Stimulated activated memory B cell treated with anti-CD40 and anti-IgM and Interleukin-4, amounts not matched to agents 10 μg/mL and 1 μg/mL and 100 μg/mL, for 72 hours (primary cell): ENCODE measurements at regions not wholly inside any gene's neighbourhood (a gene's known extent, or its start where the extent isn't known, plus 50 kb on each side); places are given as distances from the start of the nearest gene placed in this dataset.
"Not testable (repeated sequence)": the region's sequence is repeated elsewhere in the genome, so short reads cannot be mapped to it uniquely, and the experiment has no call there.

Experiments
- ATAC-seq: fragments of 150-1000 bp; cut with Tn5 transposase; 2 replicates; pipeline ENCODE4 v1.10.0; 2021
- H3K27ac Mint-ChIP-seq: one replicate; pipeline ENCODE4 v1.8.0; 2022; ENCODE audit warnings: mild to moderate bottlenecking, mixed read lengths
- H3K27me3 Mint-ChIP-seq: one replicate; pipeline ENCODE4 v1.8.0; 2022; ENCODE audit warnings: mixed read lengths
- H3K36me3 Mint-ChIP-seq: one replicate; pipeline ENCODE4 v1.8.0; 2022; ENCODE audit warnings: mixed read lengths
- H3K4me1 Mint-ChIP-seq: one replicate; pipeline ENCODE4 v1.8.0; 2022; ENCODE audit warnings: mixed read lengths
- H3K4me3 Mint-ChIP-seq: one replicate; pipeline ENCODE4 v1.8.0; 2022; ENCODE audit warnings: mild to moderate bottlenecking, moderate library complexity, mixed read lengths
- H3K9me3 Mint-ChIP-seq: one replicate; pipeline ENCODE4 v1.8.0; 2022; ENCODE audit warnings: mixed read lengths

DNA sequence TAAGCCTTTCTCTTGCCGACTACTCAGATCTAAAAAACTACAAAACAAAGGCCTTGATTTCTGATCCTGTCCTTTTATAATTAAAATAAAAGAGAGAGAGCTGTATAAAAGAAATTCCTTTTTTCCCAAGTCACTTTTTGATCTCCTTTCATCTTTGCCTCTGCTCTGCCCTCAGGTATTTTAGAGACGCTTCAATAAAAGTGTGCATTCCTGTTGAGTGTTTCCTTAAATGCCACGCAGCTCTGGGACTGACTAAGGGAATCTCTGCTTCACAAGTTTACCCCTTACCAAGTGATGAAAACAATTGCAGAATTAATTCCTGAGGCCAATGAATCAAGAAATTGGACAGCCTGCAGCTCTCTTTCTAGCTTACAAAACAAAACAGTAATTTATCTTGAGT, 1109.8 kb downstream of the TMTC2 start:
- Mint-ChIP-seq H3K4me1 (no peaks in the 10 kb centered on the region), H3K27ac (no peak overlapping the region), H3K36me3 (no peaks in the 10 kb centered on the region), H3K4me3 (no peak overlapping the region), H3K9me3 (no peaks in the 10 kb centered on the region), H3K27me3 (no peaks in the 10 kb centered on the region)
- ATAC-seq: no peak

DNA sequence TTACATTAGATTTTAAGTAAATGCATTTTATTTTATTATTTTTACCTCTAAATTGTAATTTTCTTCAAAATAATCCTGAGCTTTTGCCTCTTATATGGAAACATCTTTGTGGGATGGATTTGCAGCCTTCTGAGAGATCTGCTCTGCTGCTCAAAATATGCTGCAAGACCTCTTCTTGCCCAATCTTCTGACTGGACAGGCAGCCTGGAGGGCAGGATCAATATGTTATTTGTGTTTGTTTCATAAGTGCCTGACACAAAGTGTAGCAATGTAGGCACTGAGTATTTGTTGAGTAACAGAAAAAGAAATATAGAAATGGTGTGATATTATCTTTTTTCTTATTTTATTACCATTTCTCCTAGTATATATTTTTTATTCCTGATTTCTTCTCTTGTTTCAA, 1106.9 kb downstream of the TMTC2 start:
- Mint-ChIP-seq H3K36me3 (no peaks in the 10 kb centered on the region), H3K27ac (no peak overlapping the region), H3K9me3 (no peaks in the 10 kb centered on the region), H3K4me3 (no peak overlapping the region), H3K4me1 (no peaks in the 10 kb centered on the region), H3K27me3 (no peaks in the 10 kb centered on the region)
- ATAC-seq: no peak

DNA sequence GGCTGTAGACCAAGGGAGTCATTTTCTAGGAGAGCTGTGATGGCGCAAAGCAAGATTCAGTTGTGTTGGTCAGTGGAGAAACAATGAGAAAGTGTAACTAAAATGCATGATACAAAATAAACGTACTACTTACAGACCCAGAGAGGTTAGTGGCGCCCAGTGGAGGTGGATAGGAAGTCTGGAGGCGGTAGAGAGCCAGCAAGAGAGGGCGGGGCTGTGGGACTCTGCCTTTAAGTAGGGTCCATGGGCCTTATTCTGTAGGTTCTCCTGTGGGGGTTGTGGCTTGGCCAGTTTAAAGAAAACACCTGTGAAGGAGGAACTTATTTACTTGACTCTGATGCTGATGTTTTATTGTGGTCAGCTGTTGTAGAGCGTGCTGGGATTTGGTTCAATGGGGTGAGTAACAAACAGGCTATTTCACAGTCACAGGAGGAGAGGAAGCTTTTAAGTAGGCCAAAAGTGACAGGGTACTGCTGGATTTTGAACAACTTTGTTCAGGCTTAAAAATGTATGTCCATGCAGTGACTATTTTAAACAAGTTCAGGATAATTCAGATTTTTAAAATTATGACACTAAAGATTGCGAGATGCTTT, 1097.7 kb downstream of the TMTC2 start:
- H3K27me3 Mint-ChIP-seq: no peaks in the 10 kb centered on the region
- H3K4me1 Mint-ChIP-seq: no peaks in the 10 kb centered on the region
- no peak for ATAC-seq
- H3K9me3 Mint-ChIP-seq: peaks cover 7% of the 10 kb centered on the region
- no peaks in the 10 kb centered on the region for H3K36me3 Mint-ChIP-seq
- H3K4me3 Mint-ChIP-seq: no peak overlapping the region
- H3K27ac Mint-ChIP-seq: no peak overlapping the region

DNA sequence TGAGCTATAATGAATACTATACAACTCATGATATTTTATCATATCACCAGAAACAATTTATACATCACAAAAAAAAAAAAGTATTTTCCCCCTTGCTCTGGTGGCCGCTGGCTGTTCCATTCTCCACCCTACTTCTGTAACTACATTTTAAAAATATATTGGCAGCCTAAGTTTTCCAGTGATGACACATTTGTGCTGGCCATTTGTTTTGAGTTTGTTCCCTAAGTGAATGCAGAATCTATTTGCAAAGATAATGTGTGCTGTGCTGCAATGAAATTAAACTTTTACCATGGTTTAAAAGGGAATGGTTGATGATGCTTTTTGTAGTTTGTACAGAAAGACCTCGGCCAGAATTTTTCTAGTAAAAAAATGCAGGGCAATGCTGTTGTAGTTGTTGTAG, 1092.8 kb downstream of the TMTC2 start:
- H3K9me3 Mint-ChIP-seq: peaks cover 19% of the 10 kb centered on the region

DNA sequence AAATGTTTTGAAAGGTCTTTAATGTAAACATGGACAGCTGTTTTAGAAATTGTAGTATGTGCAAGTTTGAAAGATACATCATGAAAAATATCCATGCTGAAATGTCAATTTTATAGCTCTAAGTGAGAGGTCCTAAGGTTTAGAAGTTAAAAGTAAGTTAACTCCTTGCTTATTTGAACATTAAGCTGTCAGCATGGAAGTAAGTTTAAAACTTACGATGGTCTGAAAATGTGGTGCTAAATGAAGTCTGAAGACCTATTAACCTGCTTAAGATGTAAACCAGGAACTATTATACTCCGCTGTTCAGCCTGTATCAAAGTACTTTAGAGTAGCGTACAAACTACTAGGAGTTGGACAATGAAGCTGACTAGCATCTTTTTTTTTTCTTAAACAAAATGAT, 1082.4 kb downstream of the TMTC2 start:
- H3K27ac Mint-ChIP-seq: no peak overlapping the region
- no peaks in the 10 kb centered on the region for H3K36me3 Mint-ChIP-seq
- ATAC-seq: no peak
- H3K4me1 Mint-ChIP-seq: no peaks in the 10 kb centered on the region
- no peak overlapping the region for H3K4me3 Mint-ChIP-seq
- peaks cover 11% of the 10 kb centered on the region for H3K9me3 Mint-ChIP-seq
- H3K27me3 Mint-ChIP-seq: no peaks in the 10 kb centered on the region

More for the DNA sequence above, 1092.8 kb downstream of the TMTC2 start:
- no peak for ATAC-seq
- no peaks in the 10 kb centered on the region for H3K27me3 Mint-ChIP-seq
- no peak overlapping the region for H3K27ac Mint-ChIP-seq
- no peaks in the 10 kb centered on the region for H3K36me3 Mint-ChIP-seq
- H3K4me3 Mint-ChIP-seq: no peak overlapping the region
- H3K4me1 Mint-ChIP-seq: no peaks in the 10 kb centered on the region

DNA sequence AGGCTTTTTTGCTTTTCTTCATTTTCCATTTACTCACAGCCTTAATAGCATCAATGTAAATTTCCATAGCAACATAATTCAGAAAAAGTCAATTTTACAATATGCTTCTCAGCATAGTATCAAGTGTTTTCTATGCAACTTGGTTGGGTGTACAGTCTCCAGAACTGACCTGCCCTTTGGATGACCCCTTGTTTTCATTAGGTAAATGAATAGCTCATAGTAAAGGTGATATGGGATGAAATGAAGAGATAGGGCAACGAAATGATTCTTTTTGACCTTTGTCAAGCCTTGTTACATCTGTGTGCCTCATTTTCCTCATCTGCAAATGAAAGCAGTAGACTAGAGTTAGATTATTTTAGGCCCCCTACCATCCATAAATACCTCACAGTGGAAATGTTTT, 1081.0 kb downstream of the TMTC2 start:
- ATAC-seq: no peak
- no peaks in the 10 kb centered on the region for H3K27me3 Mint-ChIP-seq

DNA sequence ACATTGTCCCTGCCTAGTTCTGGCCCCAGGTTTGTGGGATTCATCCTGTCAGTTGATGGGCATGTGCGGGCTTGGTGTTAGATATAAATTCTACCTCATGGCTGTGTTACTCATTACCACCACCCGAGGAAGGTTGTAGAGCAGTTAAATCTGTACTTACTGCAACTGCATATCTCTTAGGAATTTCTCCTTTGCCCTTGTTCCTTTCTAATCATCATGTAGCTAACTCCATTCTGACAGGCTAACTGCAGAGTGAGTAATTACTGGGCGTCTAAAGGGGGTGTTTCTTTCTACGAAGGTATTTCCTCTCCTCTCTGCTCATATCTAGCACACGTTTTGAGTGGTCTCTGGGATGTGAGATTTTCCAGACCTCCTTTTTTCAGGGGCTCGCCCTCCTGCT, 1076.7 kb downstream of the TMTC2 start:
- H3K36me3 Mint-ChIP-seq: no peaks in the 10 kb centered on the region
- no peak for ATAC-seq
- no peak overlapping the region for H3K27ac Mint-ChIP-seq
- no peaks in the 10 kb centered on the region for H3K27me3 Mint-ChIP-seq
- peaks cover 4% of the 10 kb centered on the region for H3K9me3 Mint-ChIP-seq
- no peak overlapping the region for H3K4me3 Mint-ChIP-seq
- no peaks in the 10 kb centered on the region for H3K4me1 Mint-ChIP-seq

More for the DNA sequence above, 1081.0 kb downstream of the TMTC2 start:
- Mint-ChIP-seq H3K9me3 (peaks cover 6% of the 10 kb centered on the region), H3K27ac (no peak overlapping the region), H3K4me3 (no peak overlapping the region), H3K4me1 (no peaks in the 10 kb centered on the region), H3K36me3 (no peaks in the 10 kb centered on the region)

DNA sequence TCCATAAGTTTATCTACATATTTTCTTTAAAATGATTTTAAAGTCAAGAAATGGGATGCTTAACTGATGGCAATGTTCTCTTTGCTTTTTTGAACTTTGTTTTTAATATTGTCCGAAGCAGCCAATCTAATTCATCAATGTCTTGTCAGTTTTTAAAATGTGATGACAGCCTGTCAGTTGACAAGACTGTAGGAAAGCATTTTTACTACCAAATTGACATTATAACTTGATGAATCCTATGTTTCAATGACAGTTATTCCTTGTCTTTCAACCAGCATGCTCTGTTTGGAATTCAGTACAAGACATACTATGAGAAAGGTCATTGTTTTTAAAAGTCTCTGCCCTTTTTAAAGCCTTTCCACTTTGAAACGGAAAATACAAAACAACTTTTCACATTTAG, 1073.2 kb downstream of the TMTC2 start:
- no peak for ATAC-seq
- Mint-ChIP-seq H3K4me3 (no peak overlapping the region), H3K27ac (no peak overlapping the region), H3K27me3 (no peaks in the 10 kb centered on the region), H3K9me3 (peaks cover 8% of the 10 kb centered on the region), H3K4me1 (no peaks in the 10 kb centered on the region), H3K36me3 (no peaks in the 10 kb centered on the region)

DNA sequence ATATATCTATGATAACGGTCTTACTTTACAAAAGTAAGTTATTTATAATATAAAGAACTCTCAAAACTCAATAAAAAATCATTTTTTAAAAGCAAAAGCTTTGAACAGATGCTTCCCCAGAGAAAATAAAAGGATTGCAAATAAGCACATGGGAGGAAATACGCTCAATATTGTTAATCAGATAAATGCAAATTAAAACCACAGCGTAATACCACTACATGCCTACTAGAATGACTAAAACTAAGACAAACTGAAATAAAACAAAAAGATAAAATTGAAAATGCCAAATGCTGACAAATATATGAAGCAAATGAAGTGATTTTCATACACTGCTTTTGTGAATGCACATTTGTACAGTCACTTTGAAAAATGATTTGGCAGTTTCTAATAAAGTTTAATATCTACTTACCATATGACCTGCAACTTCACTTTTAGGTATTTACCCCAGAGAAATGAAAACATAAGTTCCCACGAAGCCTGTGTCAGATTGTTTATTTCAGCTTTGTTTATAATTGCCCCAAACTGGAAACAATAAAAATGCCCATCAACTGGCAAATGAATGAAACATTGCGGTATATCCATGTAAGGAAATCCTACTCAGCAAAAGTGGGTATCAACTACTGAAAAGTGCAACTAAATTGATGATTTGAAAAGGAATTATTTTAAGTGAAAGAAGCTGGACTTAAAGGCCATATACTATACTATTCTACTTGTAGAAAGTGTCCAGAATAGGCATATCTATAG, 1072.4 kb downstream of the TMTC2 start:
- no peaks in the 10 kb centered on the region for H3K4me1 Mint-ChIP-seq
- H3K9me3 Mint-ChIP-seq: peaks cover 8% of the 10 kb centered on the region
- ATAC-seq: no peak
- H3K4me3 Mint-ChIP-seq: no peak overlapping the region
- no peak overlapping the region for H3K27ac Mint-ChIP-seq
- H3K27me3 Mint-ChIP-seq: no peaks in the 10 kb centered on the region
- H3K36me3 Mint-ChIP-seq: no peaks in the 10 kb centered on the region

DNA sequence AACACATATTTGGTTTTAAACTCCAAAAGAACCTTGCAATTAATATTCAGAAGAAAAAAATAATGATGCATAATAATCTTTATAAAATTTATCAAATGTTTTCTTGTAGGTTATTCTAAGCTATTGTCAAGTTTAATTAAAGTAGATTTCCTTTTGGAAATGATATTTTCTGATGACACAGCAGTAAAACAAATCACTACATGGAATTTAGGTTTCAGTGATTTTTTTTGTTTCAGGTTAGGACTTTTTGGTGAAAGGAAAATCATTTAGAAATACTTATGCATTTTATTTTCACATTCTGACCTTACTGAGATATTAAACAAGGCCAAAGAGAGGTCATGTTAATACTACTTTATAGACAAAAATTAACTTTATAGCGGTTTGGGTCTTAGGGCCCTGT, 1067.2 kb downstream of the TMTC2 start:
- Mint-ChIP-seq H3K4me3 (no peak overlapping the region), H3K27ac (no peak overlapping the region), H3K27me3 (no peaks in the 10 kb centered on the region), H3K36me3 (no peaks in the 10 kb centered on the region), H3K4me1 (no peaks in the 10 kb centered on the region), H3K9me3 (peaks cover 4% of the 10 kb centered on the region)
- no peak for ATAC-seq

DNA sequence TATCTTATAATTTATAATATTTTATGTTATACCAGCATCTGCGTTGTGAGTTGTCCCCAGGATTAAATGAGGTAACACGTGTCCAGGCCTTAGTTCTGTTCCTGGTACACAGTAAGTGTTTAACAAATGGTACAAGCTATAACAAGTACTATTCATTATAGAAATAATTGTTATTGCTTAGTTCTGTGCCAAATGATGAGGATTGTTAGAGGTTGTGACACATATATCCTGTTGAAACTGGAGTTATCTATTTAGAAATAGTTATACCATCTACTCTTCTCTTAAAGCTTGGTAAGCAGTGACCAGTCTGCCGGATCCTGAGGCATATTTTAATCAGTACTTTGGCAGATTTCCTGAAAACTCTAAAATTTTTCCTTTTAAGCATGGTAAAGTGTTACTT, 1066.5 kb downstream of the TMTC2 start:
- no peaks in the 10 kb centered on the region for H3K27me3 Mint-ChIP-seq
- H3K36me3 Mint-ChIP-seq: no peaks in the 10 kb centered on the region
- H3K4me1 Mint-ChIP-seq: no peaks in the 10 kb centered on the region
- no peak overlapping the region for H3K27ac Mint-ChIP-seq
- no peak overlapping the region for H3K4me3 Mint-ChIP-seq
- peaks cover 4% of the 10 kb centered on the region for H3K9me3 Mint-ChIP-seq
- no peak for ATAC-seq

DNA sequence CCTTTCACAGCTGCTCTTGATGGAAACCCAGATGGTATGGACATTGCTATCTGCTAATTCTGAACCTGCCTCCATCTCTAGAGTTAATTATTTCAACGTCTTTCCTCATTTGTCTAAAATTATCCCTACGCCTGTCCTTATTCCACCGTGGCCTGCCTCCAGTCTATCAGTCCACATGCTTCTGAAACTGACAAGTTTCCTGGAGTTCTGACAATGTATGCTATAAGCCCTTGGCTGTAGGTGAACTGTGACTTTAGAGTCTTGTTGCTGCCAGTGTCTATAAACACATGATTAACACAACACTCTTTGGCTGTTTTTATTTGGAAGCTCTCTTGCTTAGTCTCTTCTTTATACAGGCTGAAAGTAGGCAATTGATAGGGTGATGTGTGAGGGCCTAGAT, 1052.9 kb downstream of the TMTC2 start:
- H3K4me3 Mint-ChIP-seq: no peak overlapping the region
- no peak for ATAC-seq
- H3K4me1 Mint-ChIP-seq: no peaks in the 10 kb centered on the region
- no peaks in the 10 kb centered on the region for H3K36me3 Mint-ChIP-seq
- no peak overlapping the region for H3K27ac Mint-ChIP-seq
- peaks cover 11% of the 10 kb centered on the region for H3K9me3 Mint-ChIP-seq
- no peaks in the 10 kb centered on the region for H3K27me3 Mint-ChIP-seq

DNA sequence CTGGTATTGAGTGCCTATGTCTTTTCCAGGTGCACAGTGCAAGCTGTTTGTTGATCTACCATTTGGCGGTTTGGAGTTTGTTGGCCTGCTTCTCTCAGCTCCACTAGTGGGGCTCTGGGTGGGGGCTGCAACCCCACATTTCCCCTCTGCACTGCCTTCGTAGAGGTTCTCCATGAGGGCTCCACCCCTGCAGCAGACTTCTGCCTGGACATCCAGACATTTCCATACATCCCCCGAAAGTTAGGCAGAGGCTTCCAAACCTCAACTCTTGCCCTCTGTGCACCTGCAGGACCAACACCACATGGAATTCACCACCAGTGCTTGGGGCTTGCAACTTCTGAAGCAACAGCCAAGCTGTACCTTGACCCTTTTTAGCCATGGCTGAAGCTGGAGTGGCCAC, 1024.1 kb downstream of the TMTC2 start:
- Mint-ChIP-seq H3K4me1 (no peaks in the 10 kb centered on the region), H3K27me3 (no peaks in the 10 kb centered on the region), H3K36me3 (peaks cover 6% of the 10 kb centered on the region), H3K9me3 (peaks cover 28% of the 10 kb centered on the region), H3K4me3 (no peak overlapping the region), H3K27ac (no peak overlapping the region)
- ATAC-seq: no peak

DNA sequence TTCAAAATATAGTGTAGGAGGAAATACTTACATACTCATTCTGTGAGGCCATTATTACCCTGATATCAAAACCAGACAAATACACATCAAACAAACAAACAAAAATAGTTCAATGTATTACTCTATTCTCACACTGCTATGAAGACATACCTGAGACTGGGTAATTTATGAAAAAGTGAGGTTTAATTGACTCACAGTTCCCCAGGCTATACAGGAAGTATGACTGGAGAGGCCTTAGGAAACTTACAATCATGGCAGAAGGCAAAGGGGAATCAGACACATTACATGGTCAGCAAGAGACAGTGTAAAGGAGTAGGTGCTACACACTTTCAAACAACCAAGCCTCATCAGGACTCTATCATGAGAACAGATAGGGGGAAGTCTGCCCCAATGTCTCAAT, 1023.2 kb downstream of the TMTC2 start:
- no peak for ATAC-seq
- H3K4me3 Mint-ChIP-seq: no peak overlapping the region
- peaks cover 6% of the 10 kb centered on the region for H3K36me3 Mint-ChIP-seq
- H3K27me3 Mint-ChIP-seq: no peaks in the 10 kb centered on the region
- no peaks in the 10 kb centered on the region for H3K4me1 Mint-ChIP-seq
- no peak overlapping the region for H3K27ac Mint-ChIP-seq
- H3K9me3 Mint-ChIP-seq: peaks cover 25% of the 10 kb centered on the region

DNA sequence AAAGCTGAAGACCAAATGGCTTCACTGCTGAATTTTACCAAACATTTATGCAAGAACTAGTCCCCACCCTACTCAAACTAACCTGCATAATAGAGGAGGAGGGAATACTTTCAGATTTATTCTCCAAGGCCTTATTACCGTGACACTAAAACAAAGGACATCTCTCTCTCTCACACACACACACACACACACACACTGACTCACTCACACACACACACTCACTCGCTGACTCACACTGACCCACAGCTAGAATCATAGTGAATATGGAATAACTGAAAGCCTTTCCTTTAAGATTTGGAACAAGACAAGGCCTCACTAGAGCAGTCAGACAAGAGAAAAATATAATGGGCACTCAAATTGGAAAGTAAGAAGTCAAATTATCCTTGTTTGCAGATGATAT, 1014.1 kb downstream of the TMTC2 start:
- Mint-ChIP-seq H3K27ac (no peak overlapping the region), H3K27me3 (no peaks in the 10 kb centered on the region), H3K9me3 (peaks cover 9% of the 10 kb centered on the region), H3K36me3 (no peaks in the 10 kb centered on the region), H3K4me3 (no peak overlapping the region), H3K4me1 (no peaks in the 10 kb centered on the region)
- no peak for ATAC-seq

DNA sequence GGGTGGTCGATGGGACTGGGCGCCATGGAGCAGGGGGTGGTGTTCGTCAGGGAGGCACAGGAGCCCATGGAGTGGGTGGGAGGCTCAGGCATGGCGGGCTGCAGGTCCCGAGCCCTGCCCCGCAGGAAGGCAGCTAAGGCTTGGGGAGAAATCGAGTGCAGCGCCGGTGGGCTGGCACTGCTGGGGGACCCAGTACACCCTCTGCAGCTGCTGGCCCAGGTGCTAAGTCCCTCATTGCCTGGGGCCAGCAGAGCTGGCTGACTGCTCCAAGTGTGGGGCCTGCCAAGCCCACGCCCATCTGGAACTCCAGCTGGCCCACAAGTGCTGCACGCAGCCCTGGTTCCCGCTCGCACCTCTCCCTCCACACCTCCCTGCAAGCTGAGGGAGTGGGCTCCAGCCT, 1009.6 kb downstream of the TMTC2 start:
- not testable (repeated sequence) for H3K4me3 Mint-ChIP-seq, H3K36me3 Mint-ChIP-seq, H3K4me1 Mint-ChIP-seq, H3K27me3 Mint-ChIP-seq, H3K27ac Mint-ChIP-seq, ATAC-seq, H3K9me3 Mint-ChIP-seq
